ENCODE measurements at regions not wholly inside any gene's neighbourhood (a gene's known extent, or its start where the extent isn't known, plus 50 kb on each side); places are given as distances from the start of the nearest gene placed in this dataset.

DNA sequence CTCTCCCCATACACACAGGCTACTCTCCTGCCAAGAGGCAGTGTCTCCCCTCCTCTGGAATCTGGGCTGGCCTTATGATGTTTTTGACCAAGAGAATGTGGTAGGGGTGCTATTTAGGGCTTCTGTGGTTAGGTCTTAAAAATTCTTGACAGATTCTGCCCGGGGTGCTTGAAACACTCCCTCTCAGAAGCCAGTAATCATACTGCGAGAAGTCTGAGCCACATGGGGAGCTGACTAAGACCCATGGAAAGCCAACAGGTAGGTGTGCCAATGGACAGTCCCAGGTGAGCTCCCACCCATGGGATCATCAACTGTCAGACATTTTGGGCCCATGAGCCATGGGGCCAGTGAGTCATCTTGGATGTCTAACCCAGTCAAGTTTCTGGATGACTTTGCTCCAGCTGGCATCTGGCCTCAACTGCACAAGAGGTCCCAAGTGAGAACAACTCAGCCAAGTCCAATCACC, 315.7 kb downstream of the FBXW7 start:
- TF ChIP-seq, protein P1, sequence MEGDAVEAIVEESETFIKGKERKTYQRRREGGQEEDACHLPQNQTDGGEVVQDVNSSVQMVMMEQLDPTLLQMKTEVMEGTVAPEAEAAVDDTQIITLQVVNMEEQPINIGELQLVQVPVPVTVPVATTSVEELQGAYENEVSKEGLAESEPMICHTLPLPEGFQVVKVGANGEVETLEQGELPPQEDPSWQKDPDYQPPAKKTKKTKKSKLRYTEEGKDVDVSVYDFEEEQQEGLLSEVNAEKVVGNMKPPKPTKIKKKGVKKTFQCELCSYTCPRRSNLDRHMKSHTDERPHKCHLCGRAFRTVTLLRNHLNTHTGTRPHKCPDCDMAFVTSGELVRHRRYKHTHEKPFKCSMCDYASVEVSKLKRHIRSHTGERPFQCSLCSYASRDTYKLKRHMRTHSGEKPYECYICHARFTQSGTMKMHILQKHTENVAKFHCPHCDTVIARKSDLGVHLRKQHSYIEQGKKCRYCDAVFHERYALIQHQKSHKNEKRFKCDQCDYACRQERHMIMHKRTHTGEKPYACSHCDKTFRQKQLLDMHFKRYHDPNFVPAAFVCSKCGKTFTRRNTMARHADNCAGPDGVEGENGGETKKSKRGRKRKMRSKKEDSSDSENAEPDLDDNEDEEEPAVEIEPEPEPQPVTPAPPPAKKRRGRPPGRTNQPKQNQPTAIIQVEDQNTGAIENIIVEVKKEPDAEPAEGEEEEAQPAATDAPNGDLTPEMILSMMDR (IDR thresholded peaks at IDR 0.05; ENCODE audit: unreplicated experiment), result no peak
- no peaks in the 10 kb centered on the region for H3K27me3 Mint-ChIP-seq
- no peak for DNase-seq (ENCODE audit: low spot score, unreplicated experiment)
- no peak overlapping the region for H3K4me3 Mint-ChIP-seq (ENCODE audit: low read depth)
- peaks cover 4% of the 10 kb centered on the region for H3K36me3 Mint-ChIP-seq (ENCODE audit: insufficient read depth)
- peaks cover 9% of the 10 kb centered on the region for H3K9me3 Mint-ChIP-seq (ENCODE audit: low read depth)
- H3K4me1 Mint-ChIP-seq (ENCODE audit: low read depth), result peaks cover 17% of the 10 kb centered on the region
- H3K27ac Mint-ChIP-seq, result no peak overlapping the region

DNA sequence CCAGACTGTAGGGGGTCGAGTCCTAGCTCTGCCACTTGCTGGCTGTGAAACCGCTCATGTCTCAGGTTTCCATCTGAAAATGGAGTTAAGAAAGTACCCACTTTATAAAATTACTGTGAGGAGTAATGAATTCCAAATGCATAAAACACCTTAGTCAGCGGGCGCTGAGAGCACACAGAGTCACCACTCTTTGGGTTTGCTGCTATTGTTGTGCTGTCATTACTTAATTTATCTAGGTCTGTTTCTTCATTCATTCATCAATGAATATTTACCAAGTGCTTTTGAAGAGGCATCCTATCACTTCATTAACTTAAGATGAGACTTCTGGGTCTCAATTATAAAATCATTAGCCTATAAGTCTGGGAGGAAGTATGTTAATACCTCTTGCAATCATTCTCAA, 317.3 kb downstream of the FBXW7 start:
- H3K4me3 Mint-ChIP-seq (ENCODE audit: low read depth), result no peak overlapping the region
- TF ChIP-seq, protein P1 (IDR thresholded peaks at IDR 0.05; ENCODE audit: unreplicated experiment), result no peak
- DNase-seq (ENCODE audit: low spot score, unreplicated experiment), result no peak
- H3K27ac Mint-ChIP-seq, result no peak overlapping the region
- peaks cover 5% of the 10 kb centered on the region for H3K36me3 Mint-ChIP-seq (ENCODE audit: insufficient read depth)
- H3K9me3 Mint-ChIP-seq (ENCODE audit: low read depth), result peaks cover 18% of the 10 kb centered on the region
- peaks cover 8% of the 10 kb centered on the region for H3K4me1 Mint-ChIP-seq (ENCODE audit: low read depth)
- H3K27me3 Mint-ChIP-seq, result no peaks in the 10 kb centered on the region

DNA sequence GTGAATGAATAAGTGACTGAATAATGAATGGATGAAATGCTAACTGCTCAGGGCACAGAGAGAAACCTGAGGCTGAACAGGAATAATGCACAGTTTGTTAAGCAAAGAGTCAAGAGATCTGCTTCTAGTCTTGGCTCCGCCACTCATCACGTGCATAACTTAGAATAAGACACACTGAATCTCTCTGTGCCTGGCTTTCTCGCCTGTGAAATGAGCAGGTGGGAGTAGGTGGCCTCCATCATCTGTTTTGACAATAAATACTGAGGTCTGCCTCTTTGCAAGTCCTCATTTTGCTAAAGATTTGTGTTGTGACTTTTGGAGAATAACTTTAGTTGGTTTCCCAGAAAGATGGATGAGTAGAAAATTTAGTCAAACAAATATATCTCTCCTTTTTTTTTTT, 318.0 kb downstream of the FBXW7 start:
- DNase-seq (ENCODE audit: low spot score, unreplicated experiment), result no peak
- no peak overlapping the region for H3K4me3 Mint-ChIP-seq (ENCODE audit: low read depth)
- peaks cover 5% of the 10 kb centered on the region for H3K4me1 Mint-ChIP-seq (ENCODE audit: low read depth)
- H3K9me3 Mint-ChIP-seq (ENCODE audit: low read depth), result peaks cover 23% of the 10 kb centered on the region
- TF ChIP-seq, protein P1 (IDR thresholded peaks at IDR 0.05; ENCODE audit: unreplicated experiment), result no peak
- no peak overlapping the region for H3K27ac Mint-ChIP-seq
- H3K36me3 Mint-ChIP-seq (ENCODE audit: insufficient read depth), result peaks cover 6% of the 10 kb centered on the region
- H3K27me3 Mint-ChIP-seq, result no peaks in the 10 kb centered on the region

DNA sequence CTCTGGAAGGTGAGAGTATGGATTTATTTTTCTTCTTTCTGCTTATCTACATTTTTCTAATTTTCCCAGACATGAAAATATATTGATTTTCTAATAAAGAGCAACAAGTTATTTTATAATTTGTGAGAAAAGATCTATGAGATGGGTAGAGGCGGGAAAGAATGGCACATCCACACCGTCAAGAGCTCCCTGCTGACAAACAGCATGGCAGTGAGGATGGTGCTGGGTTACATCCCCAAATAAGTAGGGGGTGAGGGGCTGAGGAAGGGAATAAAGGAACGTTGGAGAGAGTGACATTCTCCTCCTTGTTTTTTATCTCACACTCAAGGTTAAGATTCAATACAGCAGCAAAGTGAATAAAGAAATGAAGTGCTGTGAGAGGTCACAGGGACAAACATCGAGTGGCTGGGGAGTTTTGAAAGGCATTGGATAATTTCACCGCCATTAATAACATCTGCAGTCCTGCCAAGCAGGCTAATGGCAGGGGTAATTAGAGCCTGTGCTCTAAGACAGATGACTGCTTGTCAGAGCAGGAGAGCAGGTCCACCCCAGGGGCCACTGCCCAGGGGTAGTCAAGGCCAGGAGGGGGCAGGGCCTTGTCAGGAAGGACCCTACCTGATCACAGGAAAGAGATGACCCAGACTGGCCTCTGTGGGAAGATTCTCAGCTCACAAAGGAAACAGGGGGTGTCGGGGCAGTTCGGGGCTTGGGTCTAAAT, 323.8 kb downstream of the FBXW7 start:
- H3K27me3 Mint-ChIP-seq, result no peaks in the 10 kb centered on the region
- TF ChIP-seq, protein P1 (IDR thresholded peaks at IDR 0.05; ENCODE audit: unreplicated experiment), result no peak
- peak overlapping the region; percentile 62 for H3K27ac Mint-ChIP-seq
- no peak for DNase-seq (ENCODE audit: low spot score, unreplicated experiment)
- H3K4me3 Mint-ChIP-seq (ENCODE audit: low read depth), result peak overlapping the region; percentile 32
- peaks cover 17% of the 10 kb centered on the region for H3K4me1 Mint-ChIP-seq (ENCODE audit: low read depth)
- peaks cover 6% of the 10 kb centered on the region for H3K36me3 Mint-ChIP-seq (ENCODE audit: insufficient read depth)
- H3K9me3 Mint-ChIP-seq (ENCODE audit: low read depth), result peaks cover 23% of the 10 kb centered on the region

DNA sequence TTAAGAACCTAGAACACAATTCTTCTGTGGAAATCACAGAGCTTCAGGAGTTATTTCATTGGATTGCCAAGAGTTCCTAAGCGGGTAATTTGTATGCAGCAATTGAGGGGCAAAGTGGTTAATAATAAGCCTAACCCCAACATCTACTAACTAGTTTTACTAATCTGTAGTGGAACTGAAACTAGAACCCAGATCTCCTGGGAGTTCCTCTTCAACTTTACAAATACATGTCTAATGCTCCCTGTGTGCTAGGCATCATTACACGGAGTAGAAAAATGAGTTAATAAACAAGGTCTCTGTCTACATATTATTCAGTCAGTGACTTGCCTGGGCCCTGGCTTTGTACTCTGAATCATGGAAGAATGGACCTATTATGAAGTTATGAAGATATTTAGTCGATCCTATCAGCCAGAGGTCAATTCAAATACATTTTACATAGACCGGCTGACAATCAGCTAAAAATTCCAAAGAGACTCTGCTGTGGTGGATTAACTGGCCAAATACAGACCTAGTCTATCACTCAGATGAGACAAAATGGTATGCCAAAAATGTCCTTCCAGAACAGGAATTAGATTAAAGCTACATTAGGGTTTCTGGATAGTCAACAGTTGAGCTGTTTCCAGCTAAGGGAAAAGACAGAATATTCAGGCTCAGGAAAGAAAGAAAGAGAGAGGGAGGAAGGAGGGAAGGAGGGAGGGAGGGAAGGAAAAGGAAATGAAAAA, 326.0 kb downstream of the FBXW7 start:
- H3K4me1 Mint-ChIP-seq (ENCODE audit: low read depth), result peaks cover 18% of the 10 kb centered on the region
- no peak for DNase-seq (ENCODE audit: low spot score, unreplicated experiment)
- H3K9me3 Mint-ChIP-seq (ENCODE audit: low read depth), result peaks cover 14% of the 10 kb centered on the region
- no peaks in the 10 kb centered on the region for H3K27me3 Mint-ChIP-seq
- no peak overlapping the region for H3K4me3 Mint-ChIP-seq (ENCODE audit: low read depth)
- peaks cover 1% of the 10 kb centered on the region for H3K36me3 Mint-ChIP-seq (ENCODE audit: insufficient read depth)
- H3K27ac Mint-ChIP-seq, result no peak overlapping the region
- TF ChIP-seq, protein P1 (IDR thresholded peaks at IDR 0.05; ENCODE audit: unreplicated experiment), result no peak

Measured in progenitor cell of endocrine pancreas (in vitro differentiated cells).